ENCODE measurements at regions not wholly inside any gene's neighbourhood (a gene's known extent, or its start where the extent isn't known, plus 50 kb on each side); places are given as distances from the start of the nearest gene placed in this dataset.

GRCh38 chr1:84090447-84091245 lies 53.4 kb upstream of the PRKACB start:
- no peak overlapping the region for H3K4me3 ChIP-seq (ENCODE audit: low read depth, low read length)

GRCh38 chr1:84089867-84090266 lies 54.2 kb upstream of the PRKACB start:
- H3K4me3 ChIP-seq (ENCODE audit: low read depth, low read length) = no peak overlapping the region
- TF ChIP-seq CTCF (IDR thresholded peaks at IDR 0.05; ENCODE audit: borderline replicate concordance, insufficient read depth, low read depth, low read length) = no peak

More at GRCh38 chr1:84090447-84091245, 53.4 kb upstream of the PRKACB start:
- TF ChIP-seq CTCF (IDR thresholded peaks at IDR 0.05; ENCODE audit: borderline replicate concordance, insufficient read depth, low read depth, low read length) = no peak

GRCh38 chr1:84089465-84089864 lies 54.6 kb upstream of the PRKACB start:
- no peak for TF ChIP-seq CTCF (IDR thresholded peaks at IDR 0.05; ENCODE audit: borderline replicate concordance, insufficient read depth, low read depth, low read length)
- no peak overlapping the region for H3K4me3 ChIP-seq (ENCODE audit: low read depth, low read length)

- H3K4me3 ChIP-seq (ENCODE audit: low read depth, low read length) = no peak overlapping the region
- no peak for TF ChIP-seq CTCF (IDR thresholded peaks at IDR 0.05; ENCODE audit: borderline replicate concordance, insufficient read depth, low read depth, low read length)
Observed at GRCh38 chr1:84086616-84087015, 57.5 kb upstream of the PRKACB start.

- H3K4me3 ChIP-seq (ENCODE audit: low read depth, low read length) = no peak overlapping the region
- TF ChIP-seq CTCF (IDR thresholded peaks at IDR 0.05; ENCODE audit: borderline replicate concordance, insufficient read depth, low read depth, low read length) = no peak
Observed at GRCh38 chr1:84086189-84086588, 57.9 kb upstream of the PRKACB start.

- no peak overlapping the region for H3K4me3 ChIP-seq (ENCODE audit: low read depth, low read length)
- no peak for TF ChIP-seq CTCF (IDR thresholded peaks at IDR 0.05; ENCODE audit: borderline replicate concordance, insufficient read depth, low read depth, low read length)
Observed at GRCh38 chr1:84083307-84083706, 60.8 kb upstream of the PRKACB start.

GRCh38 chr1:84078842-84079202 lies 65.2 kb upstream of the PRKACB start:
- no peak for TF ChIP-seq CTCF (IDR thresholded peaks at IDR 0.05; ENCODE audit: borderline replicate concordance, insufficient read depth, low read depth, low read length)
- peak overlapping the region; percentile 80 for H3K4me3 ChIP-seq (ENCODE audit: low read depth, low read length)
